Neural progenitor cell (in vitro differentiated cells): ENCODE measurements at regions not wholly inside any gene's neighbourhood (a gene's known extent, or its start where the extent isn't known, plus 50 kb on each side); places are given as distances from the start of the nearest gene placed in this dataset.

Experiments used
- EZH2 ChIP-seq: fragments of 200-600 bp; sonication (generic); IDR thresholded peaks from 2 replicates; pipeline ENCODE4 v1.6.1; 2017; ENCODE audit warnings: antibody characterized with exemption, mild to moderate bottlenecking, moderate library complexity
- TF ChIP-seq, protein P1 (sequence below): fragments of 200-600 bp; sonication (generic); IDR thresholded peaks from 2 replicates; pipeline ENCODE4 v1.5.1; 2017; ENCODE audit warnings: antibody characterized with exemption, mild to moderate bottlenecking

DNA sequence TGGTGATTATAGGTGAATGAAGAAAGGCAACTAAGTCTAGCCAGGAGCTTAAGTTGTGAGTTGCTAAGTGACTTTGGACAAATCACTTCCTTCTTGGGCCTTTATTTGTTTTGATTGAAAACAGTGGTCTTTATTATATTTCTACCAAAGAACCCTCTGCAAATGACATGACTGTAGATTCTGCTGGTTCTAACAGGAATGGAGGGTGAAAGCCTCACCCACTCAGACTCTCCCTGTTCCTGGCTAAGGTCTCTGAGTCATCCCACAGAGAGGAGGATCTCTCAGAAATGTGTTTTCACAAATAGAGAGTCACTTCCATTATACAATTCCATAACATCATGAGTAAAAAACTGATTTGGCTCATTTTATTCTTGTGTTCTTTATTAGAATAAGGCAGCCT is 583.9 kb upstream of the LRRC4C start:
- TF ChIP-seq, protein P1, sequence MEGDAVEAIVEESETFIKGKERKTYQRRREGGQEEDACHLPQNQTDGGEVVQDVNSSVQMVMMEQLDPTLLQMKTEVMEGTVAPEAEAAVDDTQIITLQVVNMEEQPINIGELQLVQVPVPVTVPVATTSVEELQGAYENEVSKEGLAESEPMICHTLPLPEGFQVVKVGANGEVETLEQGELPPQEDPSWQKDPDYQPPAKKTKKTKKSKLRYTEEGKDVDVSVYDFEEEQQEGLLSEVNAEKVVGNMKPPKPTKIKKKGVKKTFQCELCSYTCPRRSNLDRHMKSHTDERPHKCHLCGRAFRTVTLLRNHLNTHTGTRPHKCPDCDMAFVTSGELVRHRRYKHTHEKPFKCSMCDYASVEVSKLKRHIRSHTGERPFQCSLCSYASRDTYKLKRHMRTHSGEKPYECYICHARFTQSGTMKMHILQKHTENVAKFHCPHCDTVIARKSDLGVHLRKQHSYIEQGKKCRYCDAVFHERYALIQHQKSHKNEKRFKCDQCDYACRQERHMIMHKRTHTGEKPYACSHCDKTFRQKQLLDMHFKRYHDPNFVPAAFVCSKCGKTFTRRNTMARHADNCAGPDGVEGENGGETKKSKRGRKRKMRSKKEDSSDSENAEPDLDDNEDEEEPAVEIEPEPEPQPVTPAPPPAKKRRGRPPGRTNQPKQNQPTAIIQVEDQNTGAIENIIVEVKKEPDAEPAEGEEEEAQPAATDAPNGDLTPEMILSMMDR: no peak
- TF ChIP-seq EZH2: no peak
